ENCODE measurements at regions not wholly inside any gene's neighbourhood (a gene's known extent, or its start where the extent isn't known, plus 50 kb on each side); places are given as distances from the start of the nearest gene placed in this dataset.
A peak's percentile ranks its signal among the peaks of the same experiment; 100 is the strongest.

- DNase-seq: no peak
Observed at GRCh38 chr2:226515344-226516055, 284.1 kb downstream of the IRS1 start.

- no peak for DNase-seq
Observed at GRCh38 chr2:226514895-226515294, 284.7 kb downstream of the IRS1 start.

GRCh38 chr2:226511311-226511710, 288.3 kb downstream of the IRS1 start:
- DNase-seq: no peak

GRCh38 chr2:226508683-226509082, 290.9 kb downstream of the IRS1 start:
- DNase-seq: peak; percentile 43

- DNase-seq: no peak
Observed at GRCh38 chr2:226508005-226508404, 291.6 kb downstream of the IRS1 start.

- no peak for DNase-seq
Observed at GRCh38 chr2:226497146-226497909, 302.3 kb downstream of the IRS1 start.

GRCh38 chr2:226496273-226496550, 303.4 kb downstream of the IRS1 start:
- DNase-seq: no peak

- no peak for DNase-seq
Observed at GRCh38 chr2:226495466-226496272, 304.0 kb downstream of the IRS1 start.

- DNase-seq: no peak
Observed at GRCh38 chr2:226491112-226491511, 308.5 kb downstream of the IRS1 start.

- peak; percentile 42 for DNase-seq
Observed at GRCh38 chr2:226489775-226490541, 309.7 kb downstream of the IRS1 start.

- no peak for DNase-seq
Observed at GRCh38 chr2:226488034-226488433, 311.6 kb downstream of the IRS1 start.

- no peak for DNase-seq
Observed at GRCh38 chr2:226487573-226487972, 312.0 kb downstream of the IRS1 start.

- peak; percentile 68 for DNase-seq
Observed at GRCh38 chr2:226483745-226484619, 315.6 kb downstream of the IRS1 start.

GRCh38 chr2:226483143-226483542, 316.5 kb downstream of the IRS1 start:
- DNase-seq: no peak

- peak; percentile 97 for DNase-seq
Observed at GRCh38 chr2:226478109-226478809, 321.4 kb downstream of the IRS1 start.

GRCh38 chr2:226477221-226478108, 322.2 kb downstream of the IRS1 start:
- no peak for DNase-seq

GRCh38 chr2:226475650-226476049, 324.0 kb downstream of the IRS1 start:
- DNase-seq: peak; percentile 84

GRCh38 chr2:226474131-226474530, 325.5 kb downstream of the IRS1 start:
- DNase-seq: peak; percentile 74

- no peak for DNase-seq
Observed at GRCh38 chr2:226471987-226472470, 327.6 kb downstream of the IRS1 start.

GRCh38 chr2:226467633-226468032, 332.0 kb downstream of the IRS1 start:
- no peak for DNase-seq
